ENCODE measurements at regions not wholly inside any gene's neighbourhood (a gene's known extent, or its start where the extent isn't known, plus 50 kb on each side); places are given as distances from the start of the nearest gene placed in this dataset.

DNA sequence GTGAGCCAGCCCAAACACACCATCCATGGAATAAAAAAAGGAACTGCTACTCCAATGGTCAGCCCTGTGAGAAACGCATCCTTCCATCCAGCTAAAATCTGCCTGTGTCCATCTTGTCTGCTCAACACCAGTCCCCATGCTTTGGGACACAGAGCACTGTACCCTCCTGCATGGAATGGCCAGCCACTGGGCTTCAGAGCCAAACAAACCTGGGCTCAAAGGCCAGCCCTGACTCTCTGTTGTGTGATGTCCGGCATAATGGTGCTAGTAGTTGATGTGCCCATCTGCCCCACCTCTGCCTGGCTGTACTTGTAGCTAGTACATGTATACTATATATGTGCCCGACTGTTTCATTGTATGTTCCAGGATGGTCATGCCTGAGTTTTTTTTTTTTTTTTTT, 77.6 kb upstream of the AMZ2 start:
- TF ChIP-seq CTCF (conservative IDR thresholded peaks at IDR 0.05 in 1 of 2, IDR thresholded peaks at IDR 0.05 in 1 of 2; ENCODE audit: low read depth in 1 of 2, low read length in 2 of 2) = no peak
- no peak for TF ChIP-seq EZH2 (IDR thresholded peaks at IDR 0.05; ENCODE audit: low read length, missing control alignments)

Data from fibroblast of lung (primary cell).